HUES48 (cell line): ENCODE measurements at regions not wholly inside any gene's neighbourhood (a gene's known extent, or its start where the extent isn't known, plus 50 kb on each side); places are given as distances from the start of the nearest gene placed in this dataset.
"Not testable (repeated sequence)": the region's sequence is repeated elsewhere in the genome, so short reads cannot be mapped to it uniquely, and the experiment has no call there.

Experiments
- H3K27ac ChIP-seq: one replicate; pipeline ENCODE4 v1.7.0; 2013; ENCODE audit warnings: low read depth, low read length, inconsistent platforms
- H3K27me3 ChIP-seq: 2 replicates; pipeline ENCODE4 v1.6.1; 2013; ENCODE audit warnings: mild to moderate bottlenecking, low read length; ENCODE audit not compliant: control insufficient read depth, insufficient read depth
- H3K36me3 ChIP-seq: 2 replicates; pipeline ENCODE4 v1.6.1; 2013; ENCODE audit warnings: low read length; ENCODE audit not compliant: control insufficient read depth, insufficient read depth
- H3K4me1 ChIP-seq: 2 replicates; pipeline ENCODE4 v1.6.1; 2013; ENCODE audit warnings: mild to moderate bottlenecking, low read length; ENCODE audit not compliant: control insufficient read depth, insufficient read depth
- H3K4me3 ChIP-seq: 2 replicates; pipeline ENCODE4 v1.5.1; 2013; ENCODE audit warnings: mild to moderate bottlenecking, low read depth, low read length
- H3K9ac ChIP-seq: 2 replicates; pipeline ENCODE4 v1.6.1; 2013; ENCODE audit warnings: mild to moderate bottlenecking, low read depth, low read length, moderate library complexity
- H3K9me3 ChIP-seq: 2 replicates; pipeline ENCODE4 v1.6.1; 2013; ENCODE audit warnings: low read length; ENCODE audit not compliant: control insufficient read depth, insufficient read depth

GRCh38 chr13:20292301-20292700, 60.2 kb upstream of the GJB6 start:
- H3K9me3 ChIP-seq, H3K4me3 ChIP-seq, H3K36me3 ChIP-seq, H3K9ac ChIP-seq, H3K4me1 ChIP-seq, H3K27me3 ChIP-seq, H3K27ac ChIP-seq: not testable (repeated sequence)

- H3K4me3 ChIP-seq = no peak overlapping the region
- H3K4me1 ChIP-seq = no peaks in the 10 kb centered on the region
- H3K36me3 ChIP-seq = no peaks in the 10 kb centered on the region
- H3K9ac ChIP-seq = no peak overlapping the region
- no peak overlapping the region for H3K27ac ChIP-seq
- no peaks in the 10 kb centered on the region for H3K27me3 ChIP-seq
- 0 out of 2 replicates have a peak, but pooled peaks cover 3% of the 10 kb centered on the region for H3K9me3 ChIP-seq
These were observed 59.6 kb upstream of the GJB6 start for GRCh38 chr13:20291675-20292074.

GRCh38 chr13:20291037-20291436, 58.9 kb upstream of the GJB6 start:
- Histone ChIP-seq H3K9me3 (0 out of 2 replicates have a peak, but pooled peaks cover 10% of the 10 kb centered on the region), H3K36me3 (no peaks in the 10 kb centered on the region), H3K9ac (no peak overlapping the region), H3K27me3 (no peaks in the 10 kb centered on the region), H3K4me3 (no peak overlapping the region), H3K4me1 (no peaks in the 10 kb centered on the region), H3K27ac (no peak overlapping the region)

GRCh38 chr13:20288561-20288960, 56.4 kb upstream of the GJB6 start:
- H3K9ac ChIP-seq = no peak overlapping the region
- no peaks in the 10 kb centered on the region for H3K36me3 ChIP-seq
- no peaks in the 10 kb centered on the region for H3K4me1 ChIP-seq
- H3K27me3 ChIP-seq = no peaks in the 10 kb centered on the region
- no peak overlapping the region for H3K4me3 ChIP-seq
- peaks cover 26% of the 10 kb centered on the region for H3K9me3 ChIP-seq
- H3K27ac ChIP-seq = no peak overlapping the region

GRCh38 chr13:20287976-20288375, 55.9 kb upstream of the GJB6 start:
- H3K27ac ChIP-seq = no peak overlapping the region
- no peak overlapping the region for H3K4me3 ChIP-seq
- H3K9me3 ChIP-seq = peaks cover 31% of the 10 kb centered on the region
- no peak overlapping the region for H3K9ac ChIP-seq
- H3K27me3 ChIP-seq = no peaks in the 10 kb centered on the region
- H3K36me3 ChIP-seq = no peaks in the 10 kb centered on the region
- no peaks in the 10 kb centered on the region for H3K4me1 ChIP-seq

GRCh38 chr13:20285530-20285929, 53.4 kb upstream of the GJB6 start:
- Histone ChIP-seq H3K27me3 (no peaks in the 10 kb centered on the region), H3K9me3 (peaks cover 31% of the 10 kb centered on the region), H3K4me1 (no peaks in the 10 kb centered on the region), H3K27ac (no peak overlapping the region), H3K9ac (no peak overlapping the region), H3K36me3 (no peaks in the 10 kb centered on the region), H3K4me3 (no peak overlapping the region)
